ENCODE measurements at regions not wholly inside any gene's neighbourhood (a gene's known extent, or its start where the extent isn't known, plus 50 kb on each side); places are given as distances from the start of the nearest gene placed in this dataset.
A peak's percentile ranks its signal among the peaks of the same experiment; 100 is the strongest.

DNA sequence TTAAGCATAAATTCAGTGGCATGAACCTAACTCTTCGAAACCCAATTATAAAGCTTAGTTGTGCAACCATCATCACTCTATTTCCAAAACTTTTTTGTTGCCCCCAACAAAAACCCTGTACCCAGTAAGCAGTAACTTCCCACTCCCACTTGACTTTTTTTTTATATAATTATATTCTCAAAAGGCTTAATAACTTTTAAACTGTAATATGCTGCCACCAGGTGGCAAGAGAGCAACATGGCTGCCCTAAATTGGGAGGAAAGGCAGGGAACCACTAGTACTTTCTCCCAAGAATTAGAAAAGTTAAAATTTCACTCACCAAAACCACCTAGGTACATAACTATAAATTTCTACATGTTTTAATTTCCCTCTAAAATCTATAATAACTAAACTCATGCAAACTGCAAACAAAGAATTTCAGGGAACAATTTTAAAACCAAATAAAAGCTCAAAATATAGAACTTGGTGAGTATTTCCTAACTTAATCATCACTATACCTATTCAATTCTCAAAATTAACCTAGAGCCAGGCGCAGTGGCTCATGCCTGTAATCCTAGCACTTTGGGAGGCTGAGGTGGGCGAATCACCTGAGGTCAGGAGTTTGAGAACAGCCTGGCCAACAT is 50.2 kb upstream of the RNF38 start:
- TF ChIP-seq EP300 (IDR thresholded peaks at IDR 0.05; ENCODE audit: low read depth): no peak
- TF ChIP-seq, protein P1, sequence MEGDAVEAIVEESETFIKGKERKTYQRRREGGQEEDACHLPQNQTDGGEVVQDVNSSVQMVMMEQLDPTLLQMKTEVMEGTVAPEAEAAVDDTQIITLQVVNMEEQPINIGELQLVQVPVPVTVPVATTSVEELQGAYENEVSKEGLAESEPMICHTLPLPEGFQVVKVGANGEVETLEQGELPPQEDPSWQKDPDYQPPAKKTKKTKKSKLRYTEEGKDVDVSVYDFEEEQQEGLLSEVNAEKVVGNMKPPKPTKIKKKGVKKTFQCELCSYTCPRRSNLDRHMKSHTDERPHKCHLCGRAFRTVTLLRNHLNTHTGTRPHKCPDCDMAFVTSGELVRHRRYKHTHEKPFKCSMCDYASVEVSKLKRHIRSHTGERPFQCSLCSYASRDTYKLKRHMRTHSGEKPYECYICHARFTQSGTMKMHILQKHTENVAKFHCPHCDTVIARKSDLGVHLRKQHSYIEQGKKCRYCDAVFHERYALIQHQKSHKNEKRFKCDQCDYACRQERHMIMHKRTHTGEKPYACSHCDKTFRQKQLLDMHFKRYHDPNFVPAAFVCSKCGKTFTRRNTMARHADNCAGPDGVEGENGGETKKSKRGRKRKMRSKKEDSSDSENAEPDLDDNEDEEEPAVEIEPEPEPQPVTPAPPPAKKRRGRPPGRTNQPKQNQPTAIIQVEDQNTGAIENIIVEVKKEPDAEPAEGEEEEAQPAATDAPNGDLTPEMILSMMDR (IDR thresholded peaks at IDR 0.05): peak; percentile 60 to 72 (median 65)
- Histone ChIP-seq H3K27ac (no peak overlapping the region), H3K9me3 (no peaks in the 10 kb centered on the region), H3K36me3 (no peaks in the 10 kb centered on the region), H3K27me3 (no peaks in the 10 kb centered on the region), H3K4me3 (no peak overlapping the region), H3K4me1 (peaks cover 0 to 6% (median 1%) of the 10 kb centered on the region in 4 donors)
- intact Hi-C loops (cut with DNase I; ENCODE audit: low total_unique reads): no loop called here
- DNase-seq: no peak
- in situ Hi-C loops (cut with MboI; ENCODE audit: low pct_ligation_motif_present in 1 of 4, low pct_unique_long_range_greater_than_20kb in 1 of 4, low sequenced_read_pairs in 3 of 4): loop anchor here in 2 of 4 donors (10.0 kb wide), 1 partner anchor 45 kb away; the partner anchor contains the start of gene RNF38 (in 2 of the 2)
- 83 to 92% methylated on average over 2 to 3 of the region's 3 CpGs for WGBS, 2 donors (ENCODE audit: low coverage in 1 of 2)

Measured in transverse colon (tissue), 4 donors.